K562 (cell line): ENCODE measurements at regions not wholly inside any gene's neighbourhood (a gene's known extent, or its start where the extent isn't known, plus 50 kb on each side); places are given as distances from the start of the nearest gene placed in this dataset.

Experiments
- ATF7 ChIP-seq: fragments of 450-650 bp; IDR thresholded peaks from 2 replicates; pipeline ENCODE4 v1.7.1; 2014; ENCODE audit warnings: mild to moderate bottlenecking, moderate library complexity
- CBFB ChIP-seq: sonication (generic); formaldehyde crosslinking; IDR thresholded peaks from 2 replicates; pipeline ENCODE4 v1.4.0; 2020; ENCODE audit warnings: mild to moderate bottlenecking, missing genetic modification reagents
- HBP1 ChIP-seq: fragments of 450-650 bp; formaldehyde crosslinking; IDR thresholded peaks from 2 replicates; pipeline ENCODE4 v1.4.0; 2022; ENCODE audit warnings: missing genetic modification characterization
- HCFC1 ChIP-seq: IDR thresholded peaks from 2 replicates; pipeline ENCODE4 v1.6.1; 2012; ENCODE audit warnings: low read depth, low read length, improper control_type of control experiment
- KHSRP ChIP-seq: fragments of 450-650 bp; IDR thresholded peaks from 2 replicates; pipeline ENCODE4 v1.6.1; 2017
- MTA3 ChIP-seq: fragments of 450-650 bp; formaldehyde crosslinking; IDR thresholded peaks from 2 replicates; pipeline ENCODE4 v1.6.1; 2017; ENCODE audit warnings: mild to moderate bottlenecking, borderline replicate concordance
- NFIX ChIP-seq: fragments of 250-450 bp; sonication (Bioruptor Pico); IDR thresholded peaks from 2 replicates; pipeline ENCODE4 v1.4.0; 2020; ENCODE audit warnings: low read depth, mild to moderate bottlenecking, moderate library complexity
- RAD21 ChIP-seq, 2 experiments: fragments of 250-450 bp in 1 of 2; fragments of 450-650 bp in 1 of 2; sonication (Bioruptor Pico) in 1 of 2; formaldehyde crosslinking in 1 of 2; IDR thresholded peaks in 1 of 2; conservative IDR thresholded peaks in 1 of 2; 2 replicates each; pipeline versions ENCODE4 v1.4.0 to v1.8.0; 2020 to 2022; ENCODE audit warnings: mild to moderate bottlenecking in 2 of 2, moderate library complexity in 1 of 2
- SETDB1 ChIP-seq: IDR thresholded peaks from one replicate; pipeline ENCODE4 v1.6.1; 2012; ENCODE audit warnings: low read length, control low read depth, inconsistent platforms
- TGIF2 ChIP-seq: sonication (generic); formaldehyde crosslinking; IDR thresholded peaks from 2 replicates; pipeline ENCODE4 v1.8.1; 2022; ENCODE audit warnings: mild to moderate bottlenecking, missing genetic modification reagents, moderate library complexity
- TSC22D4 ChIP-seq: fragments of 450-650 bp; IDR thresholded peaks from 2 replicates; pipeline ENCODE4 v1.6.1; 2016; ENCODE audit warnings: missing genetic modification characterization, missing biosample characterization, control low read depth
- ZFP36 ChIP-seq: fragments of 150-350 bp; IDR thresholded peaks from 2 replicates; pipeline ENCODE4 v1.6.1; 2018; ENCODE audit warnings: low read length, low read depth; ENCODE audit not compliant: partially characterized antibody
- ZNF407 ChIP-seq: fragments of 450-650 bp; IDR thresholded peaks from 2 replicates; pipeline ENCODE4 v1.6.1; 2016; ENCODE audit warnings: low read depth
- ZNF444 ChIP-seq: fragments of 250-450 bp; sonication (Bioruptor Pico); IDR thresholded peaks from 2 replicates; pipeline ENCODE4 v1.4.0; 2020; ENCODE audit warnings: mild to moderate bottlenecking, moderate library complexity

GRCh38 chr6:77133031-77133430 is 330.3 kb downstream of the HTR1B start (continued):
- TF ChIP-seq TGIF2 (CRISPR knock-in tag) (no peak), HBP1 (no peak), CBFB (CRISPR knock-in tag) (no peak), RAD21 (CRISPR knock-in tag; conservative IDR thresholded peaks at IDR 0.05 in 1 of 2, IDR thresholded peaks at IDR 0.05 in 1 of 2) (no peak), SETDB1 (no peak), ZFP36 (no peak), MTA3 (no peak), ZNF444 (no peak), ZNF407 (no peak), TSC22D4 (no peak), ATF7 (no peak), HCFC1 (no peak), KHSRP (no peak), NFIX (CRISPR knock-in tag) (no peak)
